HAP-1 (cell line): ENCODE measurements at regions not wholly inside any gene's neighbourhood (a gene's known extent, or its start where the extent isn't known, plus 50 kb on each side); places are given as distances from the start of the nearest gene placed in this dataset.

Experiments used
- DNase-seq, 2 experiments: peaks; one replicate each; pipeline ENCODE4 v3.0.0-alpha.2; 2016 to 2020; ENCODE audit warnings: low spot score in 2 of 2
- H3K27me3 ChIP-seq: fragments of 250-450 bp; sonication (Bioruptor Pico); 2 replicates; pipeline ENCODE4 v1.5.1; 2020; ENCODE audit warnings: low read depth, mild to moderate bottlenecking, moderate library complexity
- H3K36me3 ChIP-seq: fragments of 250-450 bp; sonication (Bioruptor Pico); replicated peaks from 2 replicates; pipeline ENCODE4 v1.5.1; 2020; ENCODE audit warnings: mild to moderate bottlenecking
- H3K4me1 ChIP-seq: fragments of 250-450 bp; sonication (Bioruptor Pico); 2 replicates; pipeline ENCODE4 v1.5.1; 2020; ENCODE audit warnings: mild to moderate bottlenecking
- H3K4me3 ChIP-seq: fragments of 250-450 bp; sonication (Bioruptor Pico); 2 replicates; pipeline ENCODE4 v1.5.1; 2020; ENCODE audit warnings: mild to moderate bottlenecking, moderate library complexity
- H3K9me3 ChIP-seq: fragments of 250-450 bp; sonication (Bioruptor Pico); 2 replicates; pipeline ENCODE4 v1.5.1; 2020; ENCODE audit warnings: mild to moderate bottlenecking, moderate library complexity
- in situ Hi-C: fragments of 300-500 bp; cut with MboI; formaldehyde crosslinking; loops from 3 replicates; pipeline ENCODE4 v1.14.3; 2020; ENCODE audit warnings: low sequenced_read_pairs, inconsistent platforms, mixed read lengths

DNA sequence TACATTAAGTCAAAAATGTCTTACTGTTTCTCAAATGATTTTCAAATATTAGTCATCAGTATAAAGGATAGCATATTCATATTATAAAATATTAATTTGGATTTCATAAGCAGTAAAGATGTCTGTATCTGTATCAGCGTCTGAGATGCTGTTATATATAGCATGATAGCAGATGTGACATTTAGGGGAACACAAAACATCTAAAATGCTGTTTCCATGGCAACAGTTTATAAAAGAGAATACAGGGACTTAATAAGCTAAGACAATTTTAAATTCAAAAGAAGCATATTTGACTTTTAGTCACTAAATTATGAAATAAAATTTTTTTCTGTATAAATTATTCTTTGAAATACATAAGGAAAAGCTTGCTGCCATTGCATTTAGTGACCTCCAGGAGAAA is 432.2 kb downstream of the PDGFC start:
- no peaks in the 10 kb centered on the region for H3K27me3 ChIP-seq
- no peak for DNase-seq
- H3K9me3 ChIP-seq, result no peaks in the 10 kb centered on the region
- H3K4me3 ChIP-seq, result no peak overlapping the region
- no peaks in the 10 kb centered on the region for H3K36me3 ChIP-seq
- H3K4me1 ChIP-seq, result peaks cover 22% of the 10 kb centered on the region
- in situ Hi-C loops, result no loop called here

DNA sequence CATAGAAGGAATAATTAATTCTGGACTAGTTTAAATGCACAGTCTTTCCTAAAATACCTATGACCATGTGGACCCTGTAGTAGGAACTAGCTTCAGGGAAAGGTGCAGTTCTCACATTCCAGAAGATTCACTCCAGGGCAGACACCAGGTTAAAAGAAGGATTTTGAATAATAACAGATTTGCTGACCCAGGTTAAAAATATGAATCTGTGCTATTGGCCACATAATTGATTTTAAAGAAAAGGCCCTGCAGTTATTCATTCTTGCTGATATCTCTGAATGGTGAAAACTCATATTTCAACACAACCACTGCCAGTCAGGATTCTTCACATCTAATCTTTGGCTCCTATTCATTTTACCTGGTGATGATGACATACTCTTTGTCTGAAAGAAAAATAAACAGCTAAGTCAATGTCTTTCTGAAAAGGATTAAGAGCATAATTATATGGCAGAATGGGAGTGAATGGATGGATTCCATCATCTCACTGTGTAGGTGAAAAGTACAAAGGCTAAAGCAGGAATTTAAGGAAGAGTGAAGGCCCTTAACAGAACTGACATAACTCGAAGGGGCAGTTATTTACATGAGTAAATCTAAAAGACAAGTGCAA is 432.8 kb downstream of the PDGFC start:
- no peaks in the 10 kb centered on the region for H3K27me3 ChIP-seq
- H3K4me3 ChIP-seq, result no peak overlapping the region
- DNase-seq, result peak in 1 of 2 experiments; percentile 71
- in situ Hi-C loops, result no loop called here
- H3K9me3 ChIP-seq, result no peaks in the 10 kb centered on the region
- no peaks in the 10 kb centered on the region for H3K36me3 ChIP-seq
- peaks cover 26% of the 10 kb centered on the region for H3K4me1 ChIP-seq

- in situ Hi-C loops, result no loop called here
- no peaks in the 10 kb centered on the region for H3K27me3 ChIP-seq
- DNase-seq, result no peak
- H3K4me3 ChIP-seq, result no peak overlapping the region
- H3K4me1 ChIP-seq, result peaks cover 27% of the 10 kb centered on the region
- H3K9me3 ChIP-seq, result 0 out of 2 replicates have a peak, but pooled peaks cover 1% of the 10 kb centered on the region
- no peaks in the 10 kb centered on the region for H3K36me3 ChIP-seq
Measured at GRCh38 chr4:156538210-156538609, 433.4 kb downstream of the PDGFC start.

- 0 out of 2 replicates have a peak, but pooled peaks cover 3% of the 10 kb centered on the region for H3K9me3 ChIP-seq
- in situ Hi-C loops, result no loop called here
Measured at GRCh38 chr4:156537286-156537685, 434.3 kb downstream of the PDGFC start.

DNA sequence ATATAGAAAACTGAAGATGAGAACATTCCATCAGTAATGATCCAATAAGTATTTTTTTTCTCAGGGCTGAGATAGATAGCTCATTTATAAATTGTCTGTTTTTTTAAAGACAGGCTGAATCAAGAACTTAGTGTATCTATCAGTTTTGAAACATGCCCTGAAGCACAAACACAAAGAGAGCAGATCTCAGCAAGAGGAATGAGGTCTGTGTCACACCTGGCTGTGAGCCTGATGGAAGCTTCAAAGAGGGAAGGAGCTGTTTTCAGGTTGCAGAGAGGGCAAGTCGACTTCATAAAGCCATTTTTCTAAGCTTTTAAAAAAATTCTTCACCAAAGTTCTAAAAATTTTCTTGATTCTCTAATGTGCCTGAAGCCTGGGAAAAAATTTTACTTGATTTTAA is 434.9 kb downstream of the PDGFC start:
- Histone ChIP-seq H3K4me3 (no peak overlapping the region), H3K9me3 (0 out of 2 replicates have a peak, but pooled peaks cover 3% of the 10 kb centered on the region), H3K4me1 (peaks cover 27% of the 10 kb centered on the region), H3K36me3 (no peaks in the 10 kb centered on the region), H3K27me3 (no peaks in the 10 kb centered on the region)
- in situ Hi-C loops, result no loop called here
- DNase-seq, result no peak

More at GRCh38 chr4:156537286-156537685, 434.3 kb downstream of the PDGFC start:
- peaks cover 27% of the 10 kb centered on the region for H3K4me1 ChIP-seq
- H3K36me3 ChIP-seq, result no peaks in the 10 kb centered on the region
- DNase-seq, result no peak
- H3K4me3 ChIP-seq, result no peak overlapping the region
- no peaks in the 10 kb centered on the region for H3K27me3 ChIP-seq

GRCh38 chr4:156534205-156534604 is 437.4 kb downstream of the PDGFC start:
- Histone ChIP-seq H3K9me3 (0 out of 2 replicates have a peak, but pooled peaks cover 3% of the 10 kb centered on the region), H3K4me1 (peaks cover 25% of the 10 kb centered on the region), H3K36me3 (no peaks in the 10 kb centered on the region), H3K27me3 (no peaks in the 10 kb centered on the region), H3K4me3 (no peak overlapping the region)
- DNase-seq, result peak; percentile 40 to 62
- in situ Hi-C loops, result no loop called here

GRCh38 chr4:156528216-156528615 is 443.4 kb downstream of the PDGFC start:
- Histone ChIP-seq H3K9me3 (0 out of 2 replicates have a peak, but pooled peaks cover 2% of the 10 kb centered on the region), H3K36me3 (no peaks in the 10 kb centered on the region), H3K27me3 (no peaks in the 10 kb centered on the region), H3K4me3 (no peak overlapping the region), H3K4me1 (no peaks in the 10 kb centered on the region)
- in situ Hi-C loops, result no loop called here
- DNase-seq, result no peak

- Histone ChIP-seq H3K4me1 (no peaks in the 10 kb centered on the region), H3K36me3 (no peaks in the 10 kb centered on the region), H3K9me3 (no peaks in the 10 kb centered on the region), H3K27me3 (no peaks in the 10 kb centered on the region), H3K4me3 (no peak overlapping the region)
- in situ Hi-C loops, result no loop called here
- DNase-seq, result no peak
Measured at GRCh38 chr4:156527237-156527993, 444.2 kb downstream of the PDGFC start.

DNA sequence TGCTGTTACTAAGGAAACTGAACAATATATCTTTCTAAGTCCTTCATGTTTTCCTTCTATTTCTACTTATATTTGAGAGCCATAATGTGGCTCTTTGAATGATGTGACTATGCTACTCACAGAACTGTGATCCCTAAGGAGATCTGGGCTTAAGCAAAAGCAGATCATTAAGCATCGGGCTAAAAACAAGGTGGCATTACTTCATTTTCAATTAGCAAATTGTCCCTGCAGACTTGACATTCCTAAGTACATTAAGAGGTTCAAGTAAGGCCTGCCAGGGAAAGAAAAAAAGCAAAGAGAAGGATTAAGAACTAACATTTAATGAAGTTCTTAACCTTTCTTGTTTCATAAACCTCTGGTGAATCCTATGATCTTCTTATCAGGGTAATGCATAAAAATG is 447.6 kb downstream of the PDGFC start:
- Histone ChIP-seq H3K36me3 (no peaks in the 10 kb centered on the region), H3K27me3 (no peaks in the 10 kb centered on the region), H3K4me3 (no peak overlapping the region), H3K4me1 (no peaks in the 10 kb centered on the region), H3K9me3 (no peaks in the 10 kb centered on the region)
- no peak for DNase-seq
- in situ Hi-C loops, result no loop called here

DNA sequence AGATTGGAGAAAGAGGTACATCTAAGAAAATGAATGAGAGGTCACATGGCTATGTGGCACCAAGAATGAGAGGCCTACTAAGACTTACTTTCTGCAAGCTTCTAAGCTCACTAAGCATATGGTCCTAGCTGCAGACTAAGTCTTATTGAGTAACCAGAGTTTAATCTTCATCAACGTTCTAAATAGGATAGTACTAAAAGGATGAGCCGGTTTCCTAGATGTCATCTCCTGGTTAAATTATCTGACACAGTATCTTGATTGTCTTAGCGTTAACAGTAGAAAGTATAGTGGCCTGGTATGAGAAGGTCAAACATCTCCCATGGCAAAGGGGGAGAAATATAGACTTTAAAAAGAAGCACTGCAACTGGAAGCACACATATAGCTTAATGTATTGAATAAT is 448.1 kb downstream of the PDGFC start:
- in situ Hi-C loops, result no loop called here
- H3K27me3 ChIP-seq, result no peaks in the 10 kb centered on the region
- no peak overlapping the region for H3K4me3 ChIP-seq
- H3K36me3 ChIP-seq, result no peaks in the 10 kb centered on the region
- no peak for DNase-seq
- H3K4me1 ChIP-seq, result no peaks in the 10 kb centered on the region
- H3K9me3 ChIP-seq, result no peaks in the 10 kb centered on the region

DNA sequence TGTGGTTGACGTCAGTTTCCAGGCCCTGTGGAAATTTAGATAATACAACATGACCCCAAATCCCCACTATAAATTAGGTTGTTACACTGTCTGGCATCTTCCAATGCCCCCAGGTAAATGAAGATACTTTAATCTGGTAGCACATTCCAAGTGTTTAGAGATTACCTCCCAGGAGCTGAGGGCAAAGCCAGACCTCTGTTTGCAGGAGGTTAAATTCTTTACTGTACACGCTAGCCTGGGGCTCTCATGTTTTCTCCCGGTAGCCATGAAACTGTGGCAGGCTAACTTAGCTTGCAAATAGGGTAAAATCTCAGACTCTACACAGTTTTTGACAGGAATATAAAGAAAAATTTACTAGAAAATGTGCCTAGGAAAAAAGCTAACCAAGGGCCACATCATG is 450.0 kb downstream of the PDGFC start:
- no peaks in the 10 kb centered on the region for H3K4me1 ChIP-seq
- no peak overlapping the region for H3K4me3 ChIP-seq
- in situ Hi-C loops, result no loop called here
- DNase-seq, result no peak
- H3K27me3 ChIP-seq, result no peaks in the 10 kb centered on the region
- H3K9me3 ChIP-seq, result no peaks in the 10 kb centered on the region
- no peaks in the 10 kb centered on the region for H3K36me3 ChIP-seq

GRCh38 chr4:156517956-156518355 is 453.6 kb downstream of the PDGFC start:
- H3K36me3 ChIP-seq, result no peaks in the 10 kb centered on the region
- H3K4me1 ChIP-seq, result no peaks in the 10 kb centered on the region
- H3K9me3 ChIP-seq, result no peaks in the 10 kb centered on the region
- no peak for DNase-seq
- no peaks in the 10 kb centered on the region for H3K27me3 ChIP-seq
- H3K4me3 ChIP-seq, result no peak overlapping the region
- in situ Hi-C loops, result no loop called here

- in situ Hi-C loops, result no loop called here
- Histone ChIP-seq H3K9me3 (no peaks in the 10 kb centered on the region), H3K36me3 (no peaks in the 10 kb centered on the region), H3K4me3 (no peak overlapping the region), H3K27me3 (no peaks in the 10 kb centered on the region), H3K4me1 (no peaks in the 10 kb centered on the region)
- DNase-seq, result no peak
Measured at GRCh38 chr4:156517546-156517945, 454.1 kb downstream of the PDGFC start.

- no peak for DNase-seq
- Histone ChIP-seq H3K4me1 (no peaks in the 10 kb centered on the region), H3K27me3 (no peaks in the 10 kb centered on the region), H3K36me3 (no peaks in the 10 kb centered on the region), H3K4me3 (no peak overlapping the region), H3K9me3 (no peaks in the 10 kb centered on the region)
- in situ Hi-C loops, result no loop called here
Measured at GRCh38 chr4:156516698-156517097, 454.9 kb downstream of the PDGFC start.
